Left ventricle myocardium inferior (tissue), 1 donor: ENCODE measurements at regions not wholly inside any gene's neighbourhood (a gene's known extent, or its start where the extent isn't known, plus 50 kb on each side); places are given as distances from the start of the nearest gene placed in this dataset.
"Not testable (repeated sequence)": the region's sequence is repeated elsewhere in the genome, so short reads cannot be mapped to it uniquely, and the experiment has no call there.

Experiments
- DNase-seq: peaks from one replicate; pipeline ENCODE4 v3.0.0-alpha.2; 2020
- H3K27ac ChIP-seq: fragments of 200-600 bp; replicated peaks from 2 replicates; pipeline ENCODE4 v1.8.0; 2021
- H3K27me3 ChIP-seq: fragments of 200-600 bp; 2 replicates; pipeline ENCODE4 v1.8.0; 2021; ENCODE audit warnings: low read depth
- H3K36me3 ChIP-seq: fragments of 200-600 bp; 2 replicates; pipeline ENCODE4 v1.8.0; 2021
- H3K4me1 ChIP-seq: fragments of 200-600 bp; 2 replicates; pipeline ENCODE4 v1.8.0; 2021
- H3K4me3 ChIP-seq: fragments of 200-600 bp; 2 replicates; pipeline ENCODE4 v1.8.0; 2021; ENCODE audit warnings: mild to moderate bottlenecking, moderate library complexity
- H3K9me3 ChIP-seq: fragments of 200-600 bp; replicated peaks from 2 replicates; pipeline ENCODE4 v1.8.0; 2021
- intact Hi-C: fragments of 100-400 bp; cut with micrococcal nuclease; formaldehyde crosslinking; loops from one replicate; pipeline ENCODE4 v1.11.0; 2022
- TF ChIP-seq, protein P1 (sequence below): fragments of 200-600 bp; IDR thresholded peaks from 2 replicates; pipeline ENCODE4 v1.8.0; 2021; ENCODE audit warnings: antibody characterized with exemption, mild to moderate bottlenecking, borderline replicate concordance
- donor health status: DM: no; HTN: yes; CAD: no; lungs with severe emphysema.

DNA sequence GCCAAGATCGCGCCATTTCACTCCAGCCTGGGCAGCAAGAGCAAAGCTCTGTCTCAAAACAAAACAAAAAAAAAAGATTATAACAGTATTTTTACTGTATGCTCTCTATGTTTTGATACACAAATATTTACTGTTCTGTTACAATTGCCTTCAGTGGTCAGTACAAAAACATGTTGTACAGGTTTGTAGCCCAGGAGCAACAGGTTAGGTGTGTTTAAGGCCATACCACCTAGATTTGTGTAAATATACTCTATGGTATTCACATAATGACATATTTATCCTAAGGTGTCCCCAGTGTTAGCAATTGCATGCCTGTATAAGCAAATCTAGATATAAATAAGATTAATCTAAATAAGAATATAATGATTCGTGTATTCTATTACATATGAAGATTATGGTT lies 625.0 kb downstream of the TMEM182 start:
- TF ChIP-seq, protein P1, sequence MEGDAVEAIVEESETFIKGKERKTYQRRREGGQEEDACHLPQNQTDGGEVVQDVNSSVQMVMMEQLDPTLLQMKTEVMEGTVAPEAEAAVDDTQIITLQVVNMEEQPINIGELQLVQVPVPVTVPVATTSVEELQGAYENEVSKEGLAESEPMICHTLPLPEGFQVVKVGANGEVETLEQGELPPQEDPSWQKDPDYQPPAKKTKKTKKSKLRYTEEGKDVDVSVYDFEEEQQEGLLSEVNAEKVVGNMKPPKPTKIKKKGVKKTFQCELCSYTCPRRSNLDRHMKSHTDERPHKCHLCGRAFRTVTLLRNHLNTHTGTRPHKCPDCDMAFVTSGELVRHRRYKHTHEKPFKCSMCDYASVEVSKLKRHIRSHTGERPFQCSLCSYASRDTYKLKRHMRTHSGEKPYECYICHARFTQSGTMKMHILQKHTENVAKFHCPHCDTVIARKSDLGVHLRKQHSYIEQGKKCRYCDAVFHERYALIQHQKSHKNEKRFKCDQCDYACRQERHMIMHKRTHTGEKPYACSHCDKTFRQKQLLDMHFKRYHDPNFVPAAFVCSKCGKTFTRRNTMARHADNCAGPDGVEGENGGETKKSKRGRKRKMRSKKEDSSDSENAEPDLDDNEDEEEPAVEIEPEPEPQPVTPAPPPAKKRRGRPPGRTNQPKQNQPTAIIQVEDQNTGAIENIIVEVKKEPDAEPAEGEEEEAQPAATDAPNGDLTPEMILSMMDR = no peak
- intact Hi-C loops = no loop called here
- Histone ChIP-seq H3K27ac (no peak overlapping the region), H3K4me1 (no peaks in the 10 kb centered on the region), H3K27me3 (no peaks in the 10 kb centered on the region), H3K9me3 (peaks cover 7% of the 10 kb centered on the region), H3K4me3 (no peak overlapping the region), H3K36me3 (no peaks in the 10 kb centered on the region)
- no peak for DNase-seq

DNA sequence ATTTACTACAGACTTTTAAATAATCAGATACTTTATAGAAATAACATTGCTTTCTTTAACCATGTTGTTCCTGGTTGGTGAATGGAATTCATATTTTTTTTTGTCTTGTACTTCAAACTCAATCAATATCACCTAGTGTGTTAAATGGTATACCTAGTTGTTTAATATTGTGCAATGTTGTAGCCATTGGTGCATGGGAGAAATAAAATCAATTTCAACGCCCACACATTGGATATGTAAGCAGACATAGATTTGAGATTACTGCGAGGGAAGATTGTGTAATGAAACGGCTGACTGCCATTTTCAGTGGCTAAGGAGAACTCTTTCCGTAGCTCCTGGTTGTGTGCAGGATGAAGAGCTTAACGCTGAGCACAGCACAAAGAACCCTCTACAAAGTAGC lies 626.1 kb downstream of the TMEM182 start:
- DNase-seq = no peak
- Histone ChIP-seq H3K4me1 (no peaks in the 10 kb centered on the region), H3K27ac (no peak overlapping the region), H3K9me3 (peaks cover 3% of the 10 kb centered on the region), H3K4me3 (no peak overlapping the region), H3K27me3 (no peaks in the 10 kb centered on the region), H3K36me3 (no peaks in the 10 kb centered on the region)
- intact Hi-C loops = no loop called here
- TF ChIP-seq, protein P1 = no peak

DNA sequence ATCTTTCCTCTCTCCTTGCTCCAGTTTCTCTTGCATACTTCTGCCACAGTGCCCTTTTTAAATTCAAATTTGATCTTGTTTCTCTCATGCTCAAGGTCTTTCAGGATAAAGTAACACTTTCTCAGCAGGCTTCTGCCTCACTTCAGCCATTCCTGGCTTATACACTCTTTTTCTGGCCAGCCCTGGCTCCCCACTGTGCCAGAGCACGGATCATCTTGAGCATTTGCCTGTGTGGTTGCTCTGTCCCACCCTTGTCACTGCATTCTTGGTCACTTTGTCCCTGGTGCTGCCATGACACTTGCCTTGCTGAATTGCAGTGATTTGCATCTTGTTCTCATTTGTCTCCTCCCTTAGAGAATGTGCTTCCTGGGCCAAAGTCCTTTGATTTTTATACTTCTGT lies 634.3 kb downstream of the TMEM182 start:
- intact Hi-C loops = no loop called here
- Histone ChIP-seq H3K4me3 (no peak overlapping the region), H3K36me3 (no peaks in the 10 kb centered on the region)

DNA sequence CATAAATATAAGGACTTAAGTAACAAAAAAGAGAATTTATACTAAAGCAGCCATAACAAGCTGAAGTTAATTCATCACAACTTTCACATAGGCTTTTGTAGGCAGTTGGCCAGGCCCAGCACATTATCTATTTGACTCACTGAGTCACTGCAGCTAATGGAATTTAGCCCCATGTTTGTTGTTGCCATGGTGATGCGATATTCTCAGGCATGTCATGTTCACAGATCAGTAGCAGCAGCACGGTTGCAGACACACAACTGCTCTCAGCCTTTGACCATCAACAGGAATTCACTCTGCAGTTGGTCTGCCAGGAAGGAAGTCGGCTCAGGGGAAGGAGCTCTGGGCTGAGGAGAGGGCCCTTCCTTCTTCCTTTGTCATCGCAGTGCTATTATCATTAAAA lies 639.8 kb downstream of the TMEM182 start:
- Histone ChIP-seq H3K4me1 (no peaks in the 10 kb centered on the region), H3K27me3 (no peaks in the 10 kb centered on the region), H3K4me3 (no peak overlapping the region), H3K9me3 (peaks cover 5% of the 10 kb centered on the region), H3K36me3 (no peaks in the 10 kb centered on the region), H3K27ac (no peak overlapping the region)
- TF ChIP-seq, protein P1 = no peak
- intact Hi-C loops = no loop called here
- no peak for DNase-seq

More for the DNA sequence above, 634.3 kb downstream of the TMEM182 start:
- H3K9me3 ChIP-seq = peaks cover 20% of the 10 kb centered on the region
- TF ChIP-seq, protein P1 = no peak
- H3K4me1 ChIP-seq = no peaks in the 10 kb centered on the region
- DNase-seq = no peak
- H3K27me3 ChIP-seq = no peaks in the 10 kb centered on the region
- no peak overlapping the region for H3K27ac ChIP-seq

DNA sequence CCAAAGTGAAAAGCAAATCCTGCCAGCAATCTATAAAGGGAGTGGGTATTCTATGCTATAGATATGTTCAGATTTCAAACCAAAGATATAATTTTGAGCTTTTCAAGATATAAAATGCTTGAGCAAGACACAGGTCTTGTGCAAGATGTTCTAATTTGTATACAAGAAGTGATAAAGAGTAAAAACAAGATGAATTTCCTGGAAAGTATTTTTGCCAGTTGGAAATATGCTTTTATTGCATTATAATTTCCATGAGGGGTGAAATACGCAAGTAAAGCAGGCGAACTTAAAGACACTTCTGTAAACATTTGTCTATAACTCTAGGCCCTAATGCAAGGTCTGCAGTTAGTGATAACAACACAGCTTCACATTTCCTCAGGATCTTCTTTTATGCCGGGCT lies 640.5 kb downstream of the TMEM182 start:
- DNase-seq = no peak
- Histone ChIP-seq H3K9me3 (no peaks in the 10 kb centered on the region), H3K4me3 (no peak overlapping the region), H3K27ac (no peak overlapping the region), H3K4me1 (no peaks in the 10 kb centered on the region), H3K36me3 (no peaks in the 10 kb centered on the region), H3K27me3 (no peaks in the 10 kb centered on the region)
- TF ChIP-seq, protein P1 = no peak
- intact Hi-C loops = no loop called here

DNA sequence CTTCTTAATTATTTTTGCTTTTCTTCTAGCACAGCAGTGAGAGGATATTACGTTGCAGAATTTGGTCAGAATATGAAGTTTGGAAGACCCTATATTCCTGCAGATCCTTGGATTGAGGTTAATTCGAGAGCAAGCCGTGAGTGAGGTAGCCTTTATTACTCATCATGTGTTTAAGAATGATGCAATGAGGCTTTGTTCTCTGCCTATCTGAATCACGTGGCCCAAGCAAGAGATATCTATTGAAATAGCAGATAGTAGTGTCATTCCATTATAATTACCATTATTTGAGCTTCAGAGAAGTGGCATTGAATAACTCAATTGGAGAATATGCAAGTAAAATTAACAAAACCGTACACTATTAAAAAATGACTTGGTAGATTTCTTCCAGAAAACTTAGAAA lies 641.1 kb downstream of the TMEM182 start:
- H3K27me3 ChIP-seq = no peaks in the 10 kb centered on the region
- H3K4me3 ChIP-seq = no peak overlapping the region
- TF ChIP-seq, protein P1 = no peak
- no peak overlapping the region for H3K27ac ChIP-seq
- no peaks in the 10 kb centered on the region for H3K9me3 ChIP-seq
- intact Hi-C loops = no loop called here
- no peak for DNase-seq
- H3K36me3 ChIP-seq = no peaks in the 10 kb centered on the region
- no peaks in the 10 kb centered on the region for H3K4me1 ChIP-seq

DNA sequence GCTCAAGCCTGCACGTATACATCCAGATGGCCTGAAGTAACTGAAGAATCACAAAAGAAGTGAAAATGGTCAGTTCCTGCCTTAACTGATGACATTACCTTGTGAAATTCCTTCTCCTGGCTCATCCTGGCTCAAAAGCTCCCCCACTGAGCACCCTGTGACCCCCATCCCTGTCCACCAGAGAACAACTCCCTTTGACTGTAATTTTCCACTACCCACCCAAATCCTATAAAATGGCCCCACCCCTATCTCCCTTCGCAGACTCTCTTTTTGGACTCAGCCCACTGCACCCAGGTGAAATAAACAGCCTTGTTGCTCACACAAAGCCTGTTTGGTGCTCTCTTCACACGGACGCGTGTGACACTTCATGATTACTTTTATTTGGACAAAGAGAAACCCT lies 641.6 kb downstream of the TMEM182 start:
- intact Hi-C loops, H3K27ac ChIP-seq, H3K36me3 ChIP-seq, H3K27me3 ChIP-seq, DNase-seq, H3K9me3 ChIP-seq, H3K4me1 ChIP-seq, H3K4me3 ChIP-seq: not testable (repeated sequence)
